ENCODE measurements at regions not wholly inside any gene's neighbourhood (a gene's known extent, or its start where the extent isn't known, plus 50 kb on each side); places are given as distances from the start of the nearest gene placed in this dataset.

DNA sequence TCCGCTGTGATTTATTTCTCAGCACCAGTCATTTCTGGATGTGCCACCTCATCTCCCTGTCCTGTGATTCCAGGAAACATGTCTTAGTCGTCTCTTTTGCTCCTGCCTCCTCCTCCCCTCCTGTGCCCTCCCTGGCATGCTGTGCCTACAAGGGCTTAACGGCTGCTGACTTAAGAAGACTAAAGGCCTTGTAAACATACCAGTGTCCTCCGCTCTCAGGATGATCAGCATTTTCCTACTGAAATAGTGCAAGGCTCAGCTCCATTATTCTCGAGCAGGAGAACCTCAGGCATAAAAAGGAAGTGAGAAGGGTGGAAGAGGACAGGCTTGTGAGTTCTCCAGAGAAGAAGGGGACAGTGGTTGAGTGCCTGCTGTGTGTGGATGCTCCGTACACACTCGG, 61.6 kb upstream of the RUNX3 start:
- no peaks in the 10 kb centered on the region for H3K9me1 ChIP-seq (ENCODE audit: insufficient read depth, low read length)
- no peaks in the 10 kb centered on the region for H3K4me1 ChIP-seq (ENCODE audit: control insufficient read depth, insufficient read depth, low read length)
- 58% methylated on average over 3 of the region's 7 CpGs; no CpG with 5 or more reads in 1 of the 2 experiments for WGBS, 2 experiments (ENCODE audit: extremely low coverage in 2 of 2, insufficient read length in 1 of 2)
- dilution Hi-C loops (cut with HindIII; ENCODE audit: low sequenced_read_pairs, unreplicated experiment), result no loop called here
- TF ChIP-seq MXI1 (IDR thresholded peaks at IDR 0.05; ENCODE audit: borderline replicate concordance, low read depth, low read length) (no peak), RCOR1 (IDR thresholded peaks at IDR 0.05; ENCODE audit: insufficient replicate concordance, low read length) (no peak), SMC3 (IDR thresholded peaks at IDR 0.05; ENCODE audit: low read depth, low read length) (no peak), NFE2L2 (IDR thresholded peaks at IDR 0.05; ENCODE audit: low read depth, low read length) (no peak), FOS (IDR thresholded peaks at IDR 0.05; ENCODE audit: low read depth, low read length) (no peak), MAZ (IDR thresholded peaks at IDR 0.05; ENCODE audit: borderline replicate concordance, low read depth, low read length) (no peak), MAFK (IDR thresholded peaks at IDR 0.05; ENCODE audit: low read depth, low read length) (no peak), POLR2A (IDR thresholded peaks at IDR 0.05; ENCODE audit: low read depth, low read length) (no peak), BHLHE40 (IDR thresholded peaks at IDR 0.05; ENCODE audit: low read depth, low read length) (no peak), RAD21 (IDR thresholded peaks at IDR 0.05; ENCODE audit: low read length) (no peak), RFX5 (IDR thresholded peaks at IDR 0.05; ENCODE audit: low read depth, low read length) (no peak), CEBPB (IDR thresholded peaks at IDR 0.05; ENCODE audit: low read depth, low read length) (no peak), CHD1 (IDR thresholded peaks at IDR 0.05; ENCODE audit: low read depth, low read length) (no peak), CTCF (conservative IDR thresholded peaks at IDR 0.05; ENCODE audit: low read depth, low read length) (no peak), USF2 (IDR thresholded peaks at IDR 0.05; ENCODE audit: low read depth, low read length) (no peak)
- TF ChIP-seq, protein P1, sequence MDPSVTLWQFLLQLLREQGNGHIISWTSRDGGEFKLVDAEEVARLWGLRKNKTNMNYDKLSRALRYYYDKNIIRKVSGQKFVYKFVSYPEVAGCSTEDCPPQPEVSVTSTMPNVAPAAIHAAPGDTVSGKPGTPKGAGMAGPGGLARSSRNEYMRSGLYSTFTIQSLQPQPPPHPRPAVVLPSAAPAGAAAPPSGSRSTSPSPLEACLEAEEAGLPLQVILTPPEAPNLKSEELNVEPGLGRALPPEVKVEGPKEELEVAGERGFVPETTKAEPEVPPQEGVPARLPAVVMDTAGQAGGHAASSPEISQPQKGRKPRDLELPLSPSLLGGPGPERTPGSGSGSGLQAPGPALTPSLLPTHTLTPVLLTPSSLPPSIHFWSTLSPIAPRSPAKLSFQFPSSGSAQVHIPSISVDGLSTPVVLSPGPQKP (IDR thresholded peaks at IDR 0.05; ENCODE audit: borderline replicate concordance, low read depth, low read length), result no peak
- no peak overlapping the region for H2AK9ac ChIP-seq (replicated peaks; ENCODE audit: low read depth, low read length, poor library complexity)
- H2BK120ac ChIP-seq (ENCODE audit: low read depth, low read length), result no peak overlapping the region
- H3K56ac ChIP-seq (ENCODE audit: extremely low read depth, insufficient read depth, low read length), result no peak overlapping the region
- intact Hi-C loops (cut with micrococcal nuclease), result no loop called here
- POLR2A ChIA-PET (ENCODE audit: unreplicated experiment), result no interaction called here
- no peak overlapping the region for H2AK5ac ChIP-seq (ENCODE audit: low read depth, low read length)
- peaks cover 7% of the 10 kb centered on the region for H3K9me3 ChIP-seq (ENCODE audit: control insufficient read depth, insufficient read depth, low read length)
- H4K5ac ChIP-seq (ENCODE audit: low read depth, low read length), result no peak overlapping the region
- H3K14ac ChIP-seq (replicated peaks; ENCODE audit: low read depth, low read length), result no peak overlapping the region
- no TSS peak for BruUV-seq (replicated peaks)
- H2BK5ac ChIP-seq (ENCODE audit: low read depth, low read length, poor library complexity, severe bottlenecking), result no peak overlapping the region
- H2BK15ac ChIP-seq (ENCODE audit: low read depth, low read length), result no peak overlapping the region
- no peak overlapping the region for H3K27ac ChIP-seq (ENCODE audit: insufficient read depth, low read length)
- no peak overlapping the region for H3K23ac ChIP-seq (ENCODE audit: low read depth, low read length)
- no peaks in the 10 kb centered on the region for H3K79me1 ChIP-seq (ENCODE audit: low read depth in 1 of 2, low read length in 2 of 2)
- H2BK20ac ChIP-seq (ENCODE audit: low read depth, low read length), result no peak overlapping the region
- no peak overlapping the region for H4K8ac ChIP-seq (ENCODE audit: low read depth in 2 of 2, low read length in 2 of 2)
- no peak overlapping the region for H4K91ac ChIP-seq (ENCODE audit: insufficient read depth, low read depth, low read length)
- H3K9ac ChIP-seq (ENCODE audit: low read depth, low read length), result no peak overlapping the region
- H4K20me1 ChIP-seq (ENCODE audit: insufficient read depth, low read length), result no peaks in the 10 kb centered on the region
- no peak for DNase-seq
- no peak overlapping the region for H3K4me2 ChIP-seq (ENCODE audit: low read depth, low read length)
- no peak overlapping the region for H3K18ac ChIP-seq (ENCODE audit: low read depth, low read length)
- ATAC-seq (ENCODE audit: low read depth), result no peak
- no peaks in the 10 kb centered on the region for H3K36me3 ChIP-seq (ENCODE audit: control insufficient read depth, insufficient read depth, low read length)
- no peak overlapping the region for H3K4me3 ChIP-seq (ENCODE audit: insufficient read depth, low read depth, low read length)
- H2AFZ ChIP-seq (replicated peaks; ENCODE audit: low read length, poor library complexity), result no peak overlapping the region
- CTCF ChIA-PET, result no interaction called here
- H3K4ac ChIP-seq (ENCODE audit: low read depth, low read length), result no peak overlapping the region
- in situ Hi-C loops (cut with MboI; ENCODE audit: low sequenced_read_pairs), result no loop called here
- H3K27me3 ChIP-seq (ENCODE audit: control insufficient read depth, insufficient read depth, low read length), result peaks cover 63% of the 10 kb centered on the region

All from IMR-90 (cell line).